ENCODE measurements at regions not wholly inside any gene's neighbourhood (a gene's known extent, or its start where the extent isn't known, plus 50 kb on each side); places are given as distances from the start of the nearest gene placed in this dataset.
A peak's percentile ranks its signal among the peaks of the same experiment; 100 is the strongest.
"Not testable (repeated sequence)": the region's sequence is repeated elsewhere in the genome, so short reads cannot be mapped to it uniquely, and the experiment has no call there.

DNA sequence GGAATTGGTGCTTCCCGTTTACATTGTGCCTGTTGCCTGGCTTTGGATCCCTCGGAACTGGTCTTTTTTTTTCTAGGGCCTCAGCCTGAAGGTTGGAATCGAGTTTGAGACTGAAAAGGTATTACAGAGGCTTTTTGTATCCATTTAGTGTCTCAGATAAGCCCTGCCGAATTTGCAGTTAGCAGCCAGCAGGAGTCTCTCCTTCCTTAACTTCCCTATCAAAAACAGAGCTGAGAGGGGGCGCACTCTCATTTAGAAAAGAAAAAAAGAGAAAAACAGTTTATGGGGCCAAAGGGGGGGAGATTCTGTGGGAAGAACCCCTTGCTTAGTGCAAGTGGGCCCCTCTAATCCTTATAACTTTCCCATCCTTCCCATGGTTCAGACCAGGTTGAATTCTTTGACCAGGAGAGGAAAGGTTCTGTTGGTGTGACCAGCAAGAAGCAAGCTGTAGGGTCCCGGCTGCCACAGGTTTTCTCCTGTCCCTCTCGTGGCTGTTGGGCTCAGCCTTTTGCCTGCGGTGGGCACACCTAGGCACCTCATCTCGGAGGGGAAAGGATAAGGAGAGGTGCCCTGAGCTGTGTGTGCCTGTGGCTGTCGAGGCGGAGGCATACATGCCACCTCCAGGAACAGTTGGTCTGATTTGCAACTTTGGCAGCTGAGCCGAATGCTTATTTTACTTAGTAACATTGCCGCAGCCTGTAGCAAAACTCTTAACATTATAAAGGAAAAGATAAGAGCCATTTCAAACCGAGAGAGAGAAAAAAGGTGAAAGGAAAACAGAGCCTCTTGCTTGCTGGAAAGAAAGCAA, 565.0 kb upstream of the CNTN5 start:
- Histone ChIP-seq H3K27me3 (ENCODE audit: control insufficient read depth, insufficient read depth) (no peaks in the 10 kb centered on the region), H3K27ac (ENCODE audit: low read length) (no peak overlapping the region), H3K4me3 (ENCODE audit: low read length) (no peak overlapping the region), H3K4me1 (ENCODE audit: control insufficient read depth, insufficient read depth, low read length) (no peaks in the 10 kb centered on the region), H3K9me3 (ENCODE audit: control insufficient read depth, low read length) (no peaks in the 10 kb centered on the region)
- intact Hi-C loops (cut with DNase I): no loop called here
- peak in 1 of 3 donors; percentile 34 for DNase-seq
- ATAC-seq: no peak
- WGBS: 69% methylated on average over 14 of the region's 14 CpGs

DNA sequence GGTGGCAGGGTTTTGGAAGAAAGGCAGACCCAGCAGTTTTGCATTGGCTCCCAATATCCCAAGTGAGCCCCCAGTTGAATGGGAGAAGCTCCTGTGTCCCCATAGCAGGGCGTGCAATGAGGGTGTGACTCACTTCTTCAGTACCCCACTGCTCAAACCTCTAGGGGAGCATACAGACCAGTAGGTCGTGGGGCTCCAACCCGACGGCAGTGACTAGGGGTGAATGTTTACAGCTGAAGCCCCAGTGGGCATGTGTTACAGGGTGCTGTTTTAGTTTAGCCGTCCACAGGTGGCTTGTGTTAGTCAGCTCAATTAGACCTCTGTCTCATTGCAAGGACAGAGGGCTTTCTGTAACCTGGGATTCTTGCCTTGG, 564.5 kb upstream of the CNTN5 start:
- no peak overlapping the region for H3K4me3 ChIP-seq (ENCODE audit: low read length)
- 86% methylated on average over 5 of the region's 5 CpGs for WGBS
- DNase-seq (no peak), ATAC-seq (no peak)
- H3K27ac ChIP-seq (ENCODE audit: low read length): no peak overlapping the region
- H3K9me3 ChIP-seq (ENCODE audit: control insufficient read depth, low read length): no peaks in the 10 kb centered on the region
- intact Hi-C loops (cut with DNase I): no loop called here
- no peaks in the 10 kb centered on the region for H3K27me3 ChIP-seq (ENCODE audit: control insufficient read depth, insufficient read depth)
- H3K4me1 ChIP-seq (ENCODE audit: control insufficient read depth, insufficient read depth, low read length): no peaks in the 10 kb centered on the region

- WGBS: 70% methylated on average over 2 of the region's 2 CpGs
- DNase-seq (no peak), ATAC-seq (no peak)
- Histone ChIP-seq H3K4me3 (ENCODE audit: low read length) (no peak overlapping the region), H3K27ac (ENCODE audit: low read length) (no peak overlapping the region), H3K27me3 (ENCODE audit: control insufficient read depth, insufficient read depth) (no peaks in the 10 kb centered on the region), H3K9me3 (ENCODE audit: control insufficient read depth, low read length) (no peaks in the 10 kb centered on the region), H3K4me1 (ENCODE audit: control insufficient read depth, insufficient read depth, low read length) (no peaks in the 10 kb centered on the region)
- intact Hi-C loops (cut with DNase I): no loop called here
These were observed 525.7 kb upstream of the CNTN5 start for GRCh38 chr11:98495016-98495415.

DNA sequence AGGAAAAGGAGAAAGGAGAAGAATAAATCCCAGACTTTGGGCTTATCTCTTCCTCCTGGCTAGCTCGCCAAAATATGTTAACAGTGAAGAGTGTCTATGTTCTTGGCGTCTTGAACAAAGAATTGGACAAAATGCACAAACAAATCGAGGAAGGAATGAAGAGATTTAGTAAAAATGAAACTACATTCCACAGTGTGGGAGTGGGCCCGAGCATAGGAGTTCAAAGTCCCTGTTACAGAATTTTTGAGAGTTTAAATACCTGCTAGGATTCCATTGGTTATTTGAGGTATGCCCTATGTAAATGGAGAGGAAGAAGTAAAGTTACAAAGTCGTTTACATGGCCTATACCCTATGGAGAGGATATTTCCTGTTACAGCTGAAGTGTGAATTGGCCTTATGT, 525.1 kb upstream of the CNTN5 start:
- intact Hi-C loops (cut with DNase I): no loop called here
- Histone ChIP-seq H3K27me3 (ENCODE audit: control insufficient read depth, insufficient read depth) (no peaks in the 10 kb centered on the region), H3K4me1 (ENCODE audit: control insufficient read depth, insufficient read depth, low read length) (no peaks in the 10 kb centered on the region), H3K9me3 (ENCODE audit: control insufficient read depth, low read length) (no peaks in the 10 kb centered on the region), H3K27ac (ENCODE audit: low read length) (no peak overlapping the region), H3K4me3 (ENCODE audit: low read length) (no peak overlapping the region)
- WGBS: 41% methylated on average over 5 of the region's 5 CpGs
- ATAC-seq (no peak), DNase-seq (no peak)

DNA sequence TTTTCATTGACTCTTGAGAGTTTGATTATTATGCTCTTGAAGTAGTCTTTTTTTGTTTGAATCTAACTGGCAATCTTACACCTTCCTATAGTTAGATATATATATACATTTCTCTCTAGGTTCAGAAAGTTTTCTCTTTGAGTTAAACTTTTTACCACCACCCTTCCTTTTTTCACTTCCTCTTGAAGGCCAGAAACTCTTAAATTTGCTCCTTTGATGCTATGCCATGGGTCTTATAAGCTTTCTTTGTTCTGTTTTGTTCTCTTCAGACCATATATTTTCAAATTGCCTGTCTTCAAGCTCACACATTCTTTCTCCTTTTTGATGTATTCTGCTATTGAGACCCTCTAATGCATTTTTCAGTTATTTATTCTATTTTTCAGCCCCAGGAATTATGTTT, 513.5 kb upstream of the CNTN5 start:
- ATAC-seq (no peak), DNase-seq (no peak)
- Histone ChIP-seq H3K4me1 (ENCODE audit: control insufficient read depth, insufficient read depth, low read length) (no peaks in the 10 kb centered on the region), H3K4me3 (ENCODE audit: low read length) (no peak overlapping the region), H3K27ac (ENCODE audit: low read length) (no peak overlapping the region), H3K9me3 (ENCODE audit: control insufficient read depth, low read length) (no peaks in the 10 kb centered on the region), H3K27me3 (ENCODE audit: control insufficient read depth, insufficient read depth) (no peaks in the 10 kb centered on the region)
- intact Hi-C loops (cut with DNase I): no loop called here

GRCh38 chr11:98512938-98513337, 507.8 kb upstream of the CNTN5 start:
- intact Hi-C loops (cut with DNase I): no loop called here
- DNase-seq: no peak
- H3K4me1 ChIP-seq (ENCODE audit: control insufficient read depth, insufficient read depth, low read length): no peaks in the 10 kb centered on the region
- H3K27me3 ChIP-seq (ENCODE audit: control insufficient read depth, insufficient read depth): no peaks in the 10 kb centered on the region
- no peaks in the 10 kb centered on the region for H3K9me3 ChIP-seq (ENCODE audit: control insufficient read depth, low read length)
- H3K4me3 ChIP-seq (ENCODE audit: low read length): no peak overlapping the region
- no peak for ATAC-seq
- no peak overlapping the region for H3K27ac ChIP-seq (ENCODE audit: low read length)

- ATAC-seq: no peak
- WGBS: 79% methylated on average over 1 of the region's 1 CpG
- intact Hi-C loops (cut with DNase I): no loop called here
These were observed 489.2 kb upstream of the CNTN5 start for GRCh38 chr11:98531576-98531975.

GRCh38 chr11:98536023-98536422, 484.7 kb upstream of the CNTN5 start:
- Histone ChIP-seq H3K9me3 (ENCODE audit: control insufficient read depth, low read length) (no peaks in the 10 kb centered on the region), H3K4me3 (ENCODE audit: low read length) (no peak overlapping the region), H3K27ac (ENCODE audit: low read length) (no peak overlapping the region), H3K4me1 (ENCODE audit: control insufficient read depth, insufficient read depth, low read length) (no peaks in the 10 kb centered on the region), H3K27me3 (ENCODE audit: control insufficient read depth, insufficient read depth) (no peaks in the 10 kb centered on the region)
- intact Hi-C loops (cut with DNase I): no loop called here
- no peak for DNase-seq
- ATAC-seq: no peak
- WGBS: 32% methylated on average over 1 of the region's 1 CpG

More at GRCh38 chr11:98531576-98531975, 489.2 kb upstream of the CNTN5 start:
- H3K9me3 ChIP-seq (ENCODE audit: control insufficient read depth, low read length): no peaks in the 10 kb centered on the region
- H3K4me3 ChIP-seq (ENCODE audit: low read length): no peak overlapping the region
- no peaks in the 10 kb centered on the region for H3K4me1 ChIP-seq (ENCODE audit: control insufficient read depth, insufficient read depth, low read length)
- H3K27me3 ChIP-seq (ENCODE audit: control insufficient read depth, insufficient read depth): no peaks in the 10 kb centered on the region
- H3K27ac ChIP-seq (ENCODE audit: low read length): no peak overlapping the region
- no peak for DNase-seq

DNA sequence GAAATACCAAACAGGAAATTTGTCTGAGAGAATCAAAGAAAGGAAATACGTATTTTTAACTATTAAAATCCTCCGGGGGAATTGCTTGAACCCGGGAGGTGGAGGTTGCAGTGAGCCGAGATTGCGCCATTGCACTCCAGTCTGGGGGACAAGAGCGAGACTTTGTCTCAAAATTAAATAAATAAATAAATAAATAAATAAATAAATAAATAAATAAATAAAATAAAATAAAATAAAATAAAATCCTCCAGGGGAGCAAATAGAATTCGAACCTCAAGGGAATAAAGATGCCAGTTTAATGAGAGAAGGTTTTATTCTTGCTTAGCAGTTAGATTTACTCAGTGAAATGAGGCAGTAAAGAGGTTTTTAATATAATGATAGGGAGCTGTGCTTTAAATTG, 482.4 kb upstream of the CNTN5 start:
- ATAC-seq; intact Hi-C loops (cut with DNase I); H3K9me3 ChIP-seq (ENCODE audit: control insufficient read depth, low read length); H3K4me1 ChIP-seq (ENCODE audit: control insufficient read depth, insufficient read depth, low read length); H3K27me3 ChIP-seq (ENCODE audit: control insufficient read depth, insufficient read depth); DNase-seq; H3K4me3 ChIP-seq (ENCODE audit: low read length); H3K27ac ChIP-seq (ENCODE audit: low read length): not testable (repeated sequence)
- WGBS: 78% methylated on average over 7 of the region's 7 CpGs

- intact Hi-C loops (cut with DNase I): no loop called here
- DNase-seq: no peak
- Histone ChIP-seq H3K4me3 (ENCODE audit: low read length) (no peak overlapping the region), H3K4me1 (ENCODE audit: control insufficient read depth, insufficient read depth, low read length) (no peaks in the 10 kb centered on the region), H3K27me3 (ENCODE audit: control insufficient read depth, insufficient read depth) (no peaks in the 10 kb centered on the region), H3K27ac (ENCODE audit: low read length) (no peak overlapping the region), H3K9me3 (ENCODE audit: control insufficient read depth, low read length) (no peaks in the 10 kb centered on the region)
- 69% methylated on average over 5 of the region's 5 CpGs for WGBS
- no peak for ATAC-seq
These were observed 475.1 kb upstream of the CNTN5 start for GRCh38 chr11:98545544-98546175.

DNA sequence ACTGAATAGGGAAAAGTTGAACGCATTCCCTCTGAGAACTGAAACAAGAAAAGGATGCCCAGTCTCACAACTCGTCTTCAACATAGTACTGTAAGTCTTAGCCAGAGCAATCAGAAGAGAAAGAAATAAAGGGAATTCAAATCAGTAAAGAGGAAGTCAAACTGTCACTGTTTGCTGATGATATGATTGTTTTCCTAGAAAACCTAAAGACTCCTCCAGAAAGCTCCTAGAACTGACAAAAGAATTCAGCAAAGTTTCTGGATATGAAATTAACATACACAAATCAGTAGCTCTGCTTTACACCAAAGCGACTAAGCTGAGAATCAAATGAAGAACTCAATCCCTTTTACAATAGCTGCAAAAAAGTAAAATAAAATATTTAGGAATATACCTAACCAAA, 471.2 kb upstream of the CNTN5 start:
- DNase-seq: no peak
- 69% methylated on average over 3 of the region's 3 CpGs for WGBS
- intact Hi-C loops (cut with DNase I): no loop called here

DNA sequence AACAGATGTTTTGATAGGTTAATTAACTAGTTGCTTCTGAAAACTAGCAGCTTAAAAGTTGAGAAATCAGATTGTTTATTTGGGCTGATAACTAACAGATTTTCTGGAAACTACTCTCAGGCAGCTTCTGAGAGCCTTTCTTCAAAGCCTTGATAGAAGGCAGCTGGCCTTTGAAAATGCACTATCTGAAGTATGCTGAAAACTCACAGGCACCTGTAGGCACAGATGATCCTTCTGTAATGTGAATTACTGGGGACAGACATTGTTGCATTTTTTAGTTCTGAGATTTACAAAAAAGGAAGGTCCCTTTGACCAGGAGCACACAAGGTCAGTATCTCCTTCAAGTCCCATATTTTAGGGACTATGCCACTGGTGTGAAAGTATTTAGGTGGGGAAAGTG, 460.8 kb upstream of the CNTN5 start:
- no peak for ATAC-seq
- H3K9me3 ChIP-seq (ENCODE audit: control insufficient read depth, low read length): no peaks in the 10 kb centered on the region
- intact Hi-C loops (cut with DNase I): no loop called here

More for the DNA sequence above, 471.2 kb upstream of the CNTN5 start:
- no peaks in the 10 kb centered on the region for H3K9me3 ChIP-seq (ENCODE audit: control insufficient read depth, low read length)
- H3K27ac ChIP-seq (ENCODE audit: low read length): no peak overlapping the region
- no peak overlapping the region for H3K4me3 ChIP-seq (ENCODE audit: low read length)
- ATAC-seq: no peak
- H3K27me3 ChIP-seq (ENCODE audit: control insufficient read depth, insufficient read depth): no peaks in the 10 kb centered on the region
- no peaks in the 10 kb centered on the region for H3K4me1 ChIP-seq (ENCODE audit: control insufficient read depth, insufficient read depth, low read length)

More for the DNA sequence above, 460.8 kb upstream of the CNTN5 start:
- no peak overlapping the region for H3K4me3 ChIP-seq (ENCODE audit: low read length)
- no peak overlapping the region for H3K27ac ChIP-seq (ENCODE audit: low read length)
- H3K4me1 ChIP-seq (ENCODE audit: control insufficient read depth, insufficient read depth, low read length): no peaks in the 10 kb centered on the region
- DNase-seq: no peak
- no peaks in the 10 kb centered on the region for H3K27me3 ChIP-seq (ENCODE audit: control insufficient read depth, insufficient read depth)

Data from right cardiac atrium (tissue), 5 donors.